GM12878 (cell line): ENCODE measurements at regions not wholly inside any gene's neighbourhood (a gene's known extent, or its start where the extent isn't known, plus 50 kb on each side); places are given as distances from the start of the nearest gene placed in this dataset.

Experiments used
- ATAC-seq: fragments of 200-7000 bp; cut with Tn5 transposase; 3 replicates; pipeline ENCODE4 v1.9.1; 2020; ENCODE audit warnings: mild to moderate bottlenecking, moderate library complexity
- BruUV-seq: library from RNA; stranded (reverse); fragments of 400-500 nt; replicated peaks from 2 replicates; lab custom pipeline; 2021; lab: Mats Ljungman, UMichigan
- CTCF ChIA-PET: fragments of 300-600 bp; sonication (Branson Sonifier 250); formaldehyde crosslinking; extraction: SDS; loops from one replicate; lab custom pipeline; 2021; ENCODE audit warnings: inconsistent platforms; lab: Yijun Ruan, JAX
- POLR2A ChIA-PET: fragments of 350-600 bp; formaldehyde crosslinking; extraction: SDS; loops from one replicate; lab custom pipeline; 2021; ENCODE audit warnings: inconsistent platforms; lab: Charles Lee
- RAD21 ChIA-PET: fragments of 300-600 bp; sonication (Branson Sonifier 250); formaldehyde crosslinking; loops from one replicate; lab custom pipeline; 2023; ENCODE audit warnings: antibody characterized with exemption; ENCODE audit not compliant: unreplicated experiment; lab: Charles Lee
- SMC1A ChIA-PET: fragments of 300-600 bp; sonication (Branson Sonifier 250); formaldehyde crosslinking; loops from one replicate; lab custom pipeline; 2023; ENCODE audit not compliant: unreplicated experiment, uncharacterized antibody; lab: Charles Lee
- DNase-seq: peaks from one replicate; pipeline ENCODE4 v3.0.0-alpha.2; 2011; ENCODE audit warnings: low read depth, low spot score
- FAIRE-seq: peaks from 3 replicates; lab custom pipeline; 2011; peaks lifted over from hg19 to GRCh38; lab: Jason Lieb, UNC
- H2AFZ ChIP-seq: 2 replicates; pipeline ENCODE4 v1.6.0; 2011; ENCODE audit warnings: low read depth, low read length, control low read depth; ENCODE audit not compliant: control insufficient read depth
- H3K27ac ChIP-seq: 2 replicates; pipeline ENCODE4 v1.5.1; 2011; ENCODE audit warnings: control low read depth; ENCODE audit not compliant: control insufficient read depth, insufficient read depth
- H3K27me3 ChIP-seq, 2 experiments: replicated peaks in 1 of 2; 2 replicates each; pipeline versions ENCODE4 v1.6.0 to v1.6.1; 2011; ENCODE audit warnings: low read length in 1 of 2; ENCODE audit not compliant: control insufficient read depth in 2 of 2, insufficient read depth in 2 of 2
- H3K36me3 ChIP-seq, 2 experiments: 2 replicates each; pipeline ENCODE4 v1.5.1; 2011; ENCODE audit warnings: low read length in 1 of 2; ENCODE audit not compliant: control insufficient read depth in 2 of 2, insufficient read depth in 2 of 2
- H3K4me1 ChIP-seq: 2 replicates; pipeline ENCODE4 v1.6.1; 2011; ENCODE audit warnings: mild to moderate bottlenecking, low read length, moderate library complexity, mixed read lengths; ENCODE audit not compliant: control insufficient read depth, insufficient read depth
- H3K4me2 ChIP-seq: 2 replicates; pipeline ENCODE4 v1.6.0; 2011; ENCODE audit warnings: control low read depth; ENCODE audit not compliant: control insufficient read depth, insufficient read depth
- H3K4me3 ChIP-seq: fragments of 200-600 bp; sonication (generic); 2 replicates; pipeline ENCODE4 v1.5.1; 2016
- H3K79me2 ChIP-seq: 2 replicates; pipeline ENCODE4 v1.6.0; 2011; ENCODE audit warnings: low read length; ENCODE audit not compliant: control insufficient read depth, insufficient read depth
- H3K9ac ChIP-seq: 2 replicates; pipeline ENCODE4 v1.8.0; 2011; ENCODE audit warnings: low read length, control low read depth, mixed read lengths; ENCODE audit not compliant: control insufficient read depth, insufficient read depth
- H3K9me3 ChIP-seq: replicated peaks from 3 replicates; pipeline ENCODE4 v1.5.1; 2011; ENCODE audit warnings: mild to moderate bottlenecking, low read length; ENCODE audit not compliant: control insufficient read depth, insufficient read depth
- H4K20me1 ChIP-seq: 2 replicates; pipeline ENCODE4 v1.6.0; 2011; ENCODE audit not compliant: control insufficient read depth, insufficient read depth
- HSF1 ChIP-seq: fragments of 150-350 bp; IDR thresholded peaks from 2 replicates; pipeline ENCODE4 v1.6.1; 2014; ENCODE audit warnings: mild to moderate bottlenecking, low read depth, low read length
- IKZF1 ChIP-seq: fragments of 450-650 bp; conservative IDR thresholded peaks from 2 replicates; pipeline ENCODE4 v1.6.1; 2017; ENCODE audit warnings: antibody characterized with exemption, mild to moderate bottlenecking
- NFXL1 ChIP-seq: fragments of 450-650 bp; IDR thresholded peaks from 2 replicates; pipeline ENCODE4 v1.6.1; 2017; ENCODE audit warnings: antibody characterized with exemption, mild to moderate bottlenecking, borderline replicate concordance
- NKRF ChIP-seq: fragments of 450-650 bp; conservative IDR thresholded peaks from 2 replicates; pipeline ENCODE4 v1.6.1; 2017; ENCODE audit warnings: mild to moderate bottlenecking, moderate library complexity
- POU2F2 ChIP-seq: IDR thresholded peaks from 3 replicates; pipeline ENCODE4 v1.6.1; 2011; ENCODE audit warnings: low read depth, mild to moderate bottlenecking, low read length, borderline replicate concordance
- TCF3 ChIP-seq: IDR thresholded peaks from 2 replicates; pipeline ENCODE4 v1.6.1; 2012; ENCODE audit warnings: low read depth, mild to moderate bottlenecking, low read length, borderline replicate concordance; ENCODE audit not compliant: insufficient read depth
- WRNIP1 ChIP-seq: IDR thresholded peaks from 2 replicates; pipeline ENCODE4 v1.6.1; 2011; ENCODE audit warnings: low read depth, low read length, improper control_type of control experiment, borderline replicate concordance
- ZNF24 ChIP-seq: fragments of 450-650 bp; IDR thresholded peaks from 2 replicates; pipeline ENCODE4 v1.6.1; 2017; ENCODE audit warnings: antibody characterized with exemption, mild to moderate bottlenecking
- ZZZ3 ChIP-seq: IDR thresholded peaks from 2 replicates; pipeline ENCODE4 v1.6.1; 2011; ENCODE audit warnings: low read depth; ENCODE audit not compliant: control insufficient read depth, insufficient read length
- WGBS: methylation state at CpG from one replicate; pipeline ENCODE4 v1.1.6; 2016; ENCODE audit warnings: low lambda C conversion rate; ENCODE audit not compliant: insufficient replicate concordance, insufficient coverage; ENCODE audit errors: missing lambda C conversion rate; 5-methylcytosine and 5-hydroxymethylcytosine counted together
- in situ Hi-C: fragments of 300-500 bp; cut with MboI; formaldehyde crosslinking; loops from 9 replicates; pipeline ENCODE4 v1.14.3; 2018; ENCODE audit warnings: mixed read lengths
- intact Hi-C: fragments of 100-400 bp; cut with micrococcal nuclease; formaldehyde crosslinking; loops from one replicate; pipeline ENCODE4 v1.14.2; 2022; ENCODE audit not compliant: unreplicated experiment
- TF ChIP-seq, protein P1 (sequence below): fragments of 450-650 bp; IDR thresholded peaks from 2 replicates; pipeline ENCODE4 v1.6.1; 2017; ENCODE audit warnings: mild to moderate bottlenecking, moderate library complexity
- TF ChIP-seq, protein P2 (sequence below): IDR thresholded peaks from 2 replicates; pipeline ENCODE4 v1.6.1; 2012; ENCODE audit warnings: low read length, inconsistent platforms

DNA sequence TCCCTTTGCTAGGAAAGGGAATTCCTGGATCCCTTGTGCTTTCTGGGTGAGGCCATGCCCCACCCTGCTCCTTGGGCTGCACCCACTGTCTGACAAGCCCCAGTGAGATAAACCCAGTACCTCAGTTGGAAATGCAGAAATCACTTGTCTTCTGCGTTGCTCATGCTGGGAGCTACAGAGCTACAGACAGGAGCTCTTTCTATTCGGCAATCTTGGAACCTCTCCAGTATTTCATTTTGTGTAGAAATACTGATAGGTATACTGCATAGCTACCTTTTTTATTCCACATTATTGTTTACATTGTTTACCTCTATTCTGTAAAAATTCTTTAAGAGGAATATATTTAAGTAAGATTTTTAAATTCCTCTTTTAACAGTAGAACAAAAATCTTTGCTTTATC lies 302.5 kb upstream of the SLITRK5 start (continued):
- TF ChIP-seq, protein P1, sequence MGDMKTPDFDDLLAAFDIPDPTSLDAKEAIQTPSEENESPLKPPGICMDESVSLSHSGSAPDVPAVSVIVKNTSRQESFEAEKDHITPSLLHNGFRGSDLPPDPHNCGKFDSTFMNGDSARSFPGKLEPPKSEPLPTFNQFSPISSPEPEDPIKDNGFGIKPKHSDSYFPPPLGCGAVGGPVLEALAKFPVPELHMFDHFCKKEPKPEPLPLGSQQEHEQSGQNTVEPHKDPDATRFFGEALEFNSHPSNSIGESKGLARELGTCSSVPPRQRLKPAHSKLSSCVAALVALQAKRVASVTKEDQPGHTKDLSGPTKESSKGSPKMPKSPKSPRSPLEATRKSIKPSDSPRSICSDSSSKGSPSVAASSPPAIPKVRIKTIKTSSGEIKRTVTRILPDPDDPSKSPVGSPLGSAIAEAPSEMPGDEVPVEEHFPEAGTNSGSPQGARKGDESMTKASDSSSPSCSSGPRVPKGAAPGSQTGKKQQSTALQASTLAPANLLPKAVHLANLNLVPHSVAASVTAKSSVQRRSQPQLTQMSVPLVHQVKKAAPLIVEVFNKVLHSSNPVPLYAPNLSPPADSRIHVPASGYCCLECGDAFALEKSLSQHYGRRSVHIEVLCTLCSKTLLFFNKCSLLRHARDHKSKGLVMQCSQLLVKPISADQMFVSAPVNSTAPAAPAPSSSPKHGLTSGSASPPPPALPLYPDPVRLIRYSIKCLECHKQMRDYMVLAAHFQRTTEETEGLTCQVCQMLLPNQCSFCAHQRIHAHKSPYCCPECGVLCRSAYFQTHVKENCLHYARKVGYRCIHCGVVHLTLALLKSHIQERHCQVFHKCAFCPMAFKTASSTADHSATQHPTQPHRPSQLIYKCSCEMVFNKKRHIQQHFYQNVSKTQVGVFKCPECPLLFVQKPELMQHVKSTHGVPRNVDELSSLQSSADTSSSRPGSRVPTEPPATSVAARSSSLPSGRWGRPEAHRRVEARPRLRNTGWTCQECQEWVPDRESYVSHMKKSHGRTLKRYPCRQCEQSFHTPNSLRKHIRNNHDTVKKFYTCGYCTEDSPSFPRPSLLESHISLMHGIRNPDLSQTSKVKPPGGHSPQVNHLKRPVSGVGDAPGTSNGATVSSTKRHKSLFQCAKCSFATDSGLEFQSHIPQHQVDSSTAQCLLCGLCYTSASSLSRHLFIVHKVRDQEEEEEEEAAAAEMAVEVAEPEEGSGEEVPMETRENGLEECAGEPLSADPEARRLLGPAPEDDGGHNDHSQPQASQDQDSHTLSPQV: no peak
- TF ChIP-seq POU2F2 (no peak), NFXL1 (no peak)

- H3K4me3 ChIP-seq: no peak overlapping the region
- H2AFZ ChIP-seq: no peak overlapping the region
- H4K20me1 ChIP-seq: no peaks in the 10 kb centered on the region
- ChIA-PET POLR2A (no interaction called here), CTCF (interaction anchor here (1.5 kb wide), 1 partner anchor 103 kb away, joined by 4 read pairs; no protein-coding TSS in a partner anchor), RAD21 (no interaction called here), SMC1A (no interaction called here)
- no peak overlapping the region for H3K9ac ChIP-seq
- no peaks in the 10 kb centered on the region for H3K4me1 ChIP-seq
- DNase-seq: no peak
- no peaks in the 10 kb centered on the region for H3K36me3 ChIP-seq
- TF ChIP-seq WRNIP1: no peak
- TF ChIP-seq, protein P2, sequence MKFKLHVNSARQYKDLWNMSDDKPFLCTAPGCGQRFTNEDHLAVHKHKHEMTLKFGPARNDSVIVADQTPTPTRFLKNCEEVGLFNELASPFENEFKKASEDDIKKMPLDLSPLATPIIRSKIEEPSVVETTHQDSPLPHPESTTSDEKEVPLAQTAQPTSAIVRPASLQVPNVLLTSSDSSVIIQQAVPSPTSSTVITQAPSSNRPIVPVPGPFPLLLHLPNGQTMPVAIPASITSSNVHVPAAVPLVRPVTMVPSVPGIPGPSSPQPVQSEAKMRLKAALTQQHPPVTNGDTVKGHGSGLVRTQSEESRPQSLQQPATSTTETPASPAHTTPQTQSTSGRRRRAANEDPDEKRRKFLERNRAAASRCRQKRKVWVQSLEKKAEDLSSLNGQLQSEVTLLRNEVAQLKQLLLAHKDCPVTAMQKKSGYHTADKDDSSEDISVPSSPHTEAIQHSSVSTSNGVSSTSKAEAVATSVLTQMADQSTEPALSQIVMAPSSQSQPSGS: no peak
- no peak for TF ChIP-seq IKZF1
- no peak for TF ChIP-seq NKRF
- TF ChIP-seq ZZZ3: no peak
- TF ChIP-seq TCF3: no peak
- TF ChIP-seq ZNF24: no peak
- no peak for TF ChIP-seq HSF1
- no peak overlapping the region for H3K4me2 ChIP-seq
- H3K27ac ChIP-seq: no peak overlapping the region
- intact Hi-C loops (no loop called here), in situ Hi-C loops (no loop called here)
- no TSS peak for BruUV-seq
- WGBS: 0% methylated on average over 1 of the region's 1 CpG
- no peaks in the 10 kb centered on the region for H3K9me3 ChIP-seq
- no peak for FAIRE-seq
- no peak for ATAC-seq
- H3K79me2 ChIP-seq: no peaks in the 10 kb centered on the region
- no peaks in the 10 kb centered on the region for H3K27me3 ChIP-seq
Observed at GRCh38 chr13:87376081-87376480, 295.1 kb upstream of the SLITRK5 start.
